ENCODE measurements at regions not wholly inside any gene's neighbourhood (a gene's known extent, or its start where the extent isn't known, plus 50 kb on each side); places are given as distances from the start of the nearest gene placed in this dataset.

DNA sequence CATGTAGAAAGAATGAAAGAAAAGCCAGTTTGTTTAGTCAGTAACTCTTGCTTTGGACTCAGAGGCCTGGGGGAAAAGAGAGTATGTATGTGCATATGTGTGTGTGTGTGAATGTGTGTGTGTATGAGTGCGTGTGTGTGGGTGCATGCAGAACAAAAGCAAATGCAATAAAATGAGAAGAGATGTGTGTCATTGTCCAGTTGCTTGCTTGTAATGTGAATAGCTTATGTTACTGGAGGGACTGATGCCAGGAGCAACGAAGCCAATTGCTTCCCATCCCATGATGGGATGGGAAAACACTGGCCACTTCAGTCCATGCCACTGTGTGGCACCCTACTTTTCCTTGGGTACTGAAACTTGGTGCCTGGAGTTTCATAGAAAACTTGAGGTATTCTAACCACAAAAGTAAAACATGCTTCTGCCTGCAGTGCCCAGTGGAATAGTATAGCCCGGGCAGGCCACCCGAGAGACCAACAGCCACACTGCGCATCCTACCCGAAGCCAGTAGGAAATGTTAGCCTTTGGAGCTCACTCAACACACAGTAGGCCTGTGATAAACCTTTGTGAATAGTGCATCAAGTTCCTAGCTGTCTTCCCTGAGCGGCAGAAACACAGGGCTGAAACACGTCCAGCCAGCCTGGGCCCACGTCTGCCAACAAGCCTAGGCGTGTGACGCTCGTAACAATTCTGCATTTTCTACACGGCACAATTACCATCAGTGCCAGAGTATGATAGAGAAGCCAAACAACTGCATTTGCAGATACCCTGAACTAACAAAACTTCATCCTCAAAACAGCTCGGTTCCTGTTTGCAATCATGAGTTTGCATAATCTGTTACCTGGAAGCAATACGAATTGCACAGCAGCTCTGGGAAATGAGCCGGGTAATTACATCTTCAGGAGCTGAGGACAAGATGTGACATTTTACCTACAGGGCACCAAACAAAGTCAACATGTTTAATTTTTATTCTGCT is 198.1 kb downstream of the SYK start:
- no peak for TF ChIP-seq POLR2A (IDR thresholded peaks at IDR 0.05)
- TF ChIP-seq, protein P1, sequence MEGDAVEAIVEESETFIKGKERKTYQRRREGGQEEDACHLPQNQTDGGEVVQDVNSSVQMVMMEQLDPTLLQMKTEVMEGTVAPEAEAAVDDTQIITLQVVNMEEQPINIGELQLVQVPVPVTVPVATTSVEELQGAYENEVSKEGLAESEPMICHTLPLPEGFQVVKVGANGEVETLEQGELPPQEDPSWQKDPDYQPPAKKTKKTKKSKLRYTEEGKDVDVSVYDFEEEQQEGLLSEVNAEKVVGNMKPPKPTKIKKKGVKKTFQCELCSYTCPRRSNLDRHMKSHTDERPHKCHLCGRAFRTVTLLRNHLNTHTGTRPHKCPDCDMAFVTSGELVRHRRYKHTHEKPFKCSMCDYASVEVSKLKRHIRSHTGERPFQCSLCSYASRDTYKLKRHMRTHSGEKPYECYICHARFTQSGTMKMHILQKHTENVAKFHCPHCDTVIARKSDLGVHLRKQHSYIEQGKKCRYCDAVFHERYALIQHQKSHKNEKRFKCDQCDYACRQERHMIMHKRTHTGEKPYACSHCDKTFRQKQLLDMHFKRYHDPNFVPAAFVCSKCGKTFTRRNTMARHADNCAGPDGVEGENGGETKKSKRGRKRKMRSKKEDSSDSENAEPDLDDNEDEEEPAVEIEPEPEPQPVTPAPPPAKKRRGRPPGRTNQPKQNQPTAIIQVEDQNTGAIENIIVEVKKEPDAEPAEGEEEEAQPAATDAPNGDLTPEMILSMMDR (IDR thresholded peaks at IDR 0.05 in 4 of 5, conservative IDR thresholded peaks at IDR 0.05 in 1 of 5) = no peak
